HEK293 (cell line): ENCODE measurements at regions not wholly inside any gene's neighbourhood (a gene's known extent, or its start where the extent isn't known, plus 50 kb on each side); places are given as distances from the start of the nearest gene placed in this dataset.

ENCODE experiments used
- ATF2 ChIP-seq: fragments of 450-650 bp; formaldehyde crosslinking; IDR thresholded peaks from 2 replicates; pipeline ENCODE4 v1.5.1; 2016; ENCODE audit warnings: missing biosample characterization, missing genetic modification characterization, low read depth
- CTCF ChIP-seq: fragments of 450-650 bp; formaldehyde crosslinking; IDR thresholded peaks from 2 replicates; pipeline ENCODE4 v1.5.1; 2016; ENCODE audit warnings: missing biosample characterization, missing genetic modification characterization
- GLI4 ChIP-seq: fragments of 450-650 bp; formaldehyde crosslinking; IDR thresholded peaks from 2 replicates; pipeline ENCODE4 v1.5.1; 2016; ENCODE audit warnings: missing biosample characterization, missing genetic modification characterization
- PBX3 ChIP-seq: sonication (generic); formaldehyde crosslinking; IDR thresholded peaks from 2 replicates; pipeline ENCODE4 v1.8.1; 2022; ENCODE audit warnings: mild to moderate bottlenecking, moderate library complexity, missing genetic modification reagents
- REST ChIP-seq: fragments of 450-650 bp; formaldehyde crosslinking; IDR thresholded peaks from 2 replicates; pipeline ENCODE4 v1.5.1; 2016; ENCODE audit warnings: missing biosample characterization, missing genetic modification characterization
- ZBTB49 ChIP-seq: fragments of 450-650 bp; formaldehyde crosslinking; IDR thresholded peaks from 2 replicates; pipeline ENCODE4 v1.5.1; 2016; ENCODE audit warnings: missing biosample characterization, missing genetic modification characterization, low read depth
- ZNF146 ChIP-seq: fragments of 450-650 bp; formaldehyde crosslinking; IDR thresholded peaks from 2 replicates; pipeline ENCODE4 v1.5.1; 2016; ENCODE audit warnings: missing biosample characterization, missing genetic modification characterization
- ZNF175 ChIP-seq: fragments of 450-650 bp; formaldehyde crosslinking; IDR thresholded peaks from 2 replicates; pipeline ENCODE4 v1.5.1; 2016; ENCODE audit warnings: missing biosample characterization, missing genetic modification characterization
- ZNF24 ChIP-seq: fragments of 450-650 bp; formaldehyde crosslinking; IDR thresholded peaks from 2 replicates; pipeline ENCODE4 v1.5.1; 2016; ENCODE audit warnings: missing biosample characterization, missing genetic modification characterization
- ZNF391 ChIP-seq: fragments of 450-650 bp; formaldehyde crosslinking; IDR thresholded peaks from 2 replicates; pipeline ENCODE4 v1.5.1; 2016; ENCODE audit warnings: low read depth, missing biosample characterization, missing genetic modification characterization, borderline replicate concordance
- ZNF404 ChIP-seq: fragments of 450-650 bp; formaldehyde crosslinking; IDR thresholded peaks from 2 replicates; pipeline ENCODE4 v1.5.1; 2017; ENCODE audit warnings: missing biosample characterization, missing genetic modification characterization
- ZNF513 ChIP-seq: fragments of 450-650 bp; IDR thresholded peaks from 2 replicates; pipeline ENCODE4 v1.5.1; 2018; ENCODE audit warnings: missing biosample characterization, missing genetic modification characterization
- ZNF670 ChIP-seq: fragments of 450-650 bp; formaldehyde crosslinking; IDR thresholded peaks from 2 replicates; pipeline ENCODE4 v1.5.1; 2016; ENCODE audit warnings: missing biosample characterization, missing genetic modification characterization, low read depth
- ZNF677 ChIP-seq: fragments of 450-650 bp; IDR thresholded peaks from 2 replicates; pipeline ENCODE4 v1.5.0; 2018; ENCODE audit warnings: missing biosample characterization, mild to moderate bottlenecking, missing genetic modification characterization, moderate library complexity

GRCh38 chr2:133941666-133942065, 312.2 kb upstream of the MGAT5 start:
- TF ChIP-seq CTCF (tag by site-specific recombination) (no peak), REST (tag by site-specific recombination) (no peak), ZNF175 (tag by site-specific recombination) (no peak), ATF2 (no peak), GLI4 (tag by site-specific recombination) (no peak), PBX3 (CRISPR knock-in tag) (no peak), ZNF677 (tag by site-specific recombination) (no peak), ZNF391 (tag by site-specific recombination) (no peak), ZNF670 (tag by site-specific recombination) (no peak), ZNF513 (tag by site-specific recombination) (no peak), ZNF24 (tag by site-specific recombination) (no peak), ZNF146 (no peak), ZBTB49 (tag by site-specific recombination) (no peak), ZNF404 (tag by site-specific recombination) (no peak)
